Hematopoietic multipotent progenitor cell treated with erythropoietin and hydrocortisone succinate and interleukin-3 and kit ligand, for 15 days (in vitro differentiated cells): ENCODE measurements at regions not wholly inside any gene's neighbourhood (a gene's known extent, or its start where the extent isn't known, plus 50 kb on each side); places are given as distances from the start of the nearest gene placed in this dataset.
A peak's percentile ranks its signal among the peaks of the same experiment; 100 is the strongest.

Experiments
- DNase-seq: peaks from one replicate; pipeline ENCODE4 v3.0.0-alpha.2; 2015; ENCODE audit warnings: low spot score

DNA sequence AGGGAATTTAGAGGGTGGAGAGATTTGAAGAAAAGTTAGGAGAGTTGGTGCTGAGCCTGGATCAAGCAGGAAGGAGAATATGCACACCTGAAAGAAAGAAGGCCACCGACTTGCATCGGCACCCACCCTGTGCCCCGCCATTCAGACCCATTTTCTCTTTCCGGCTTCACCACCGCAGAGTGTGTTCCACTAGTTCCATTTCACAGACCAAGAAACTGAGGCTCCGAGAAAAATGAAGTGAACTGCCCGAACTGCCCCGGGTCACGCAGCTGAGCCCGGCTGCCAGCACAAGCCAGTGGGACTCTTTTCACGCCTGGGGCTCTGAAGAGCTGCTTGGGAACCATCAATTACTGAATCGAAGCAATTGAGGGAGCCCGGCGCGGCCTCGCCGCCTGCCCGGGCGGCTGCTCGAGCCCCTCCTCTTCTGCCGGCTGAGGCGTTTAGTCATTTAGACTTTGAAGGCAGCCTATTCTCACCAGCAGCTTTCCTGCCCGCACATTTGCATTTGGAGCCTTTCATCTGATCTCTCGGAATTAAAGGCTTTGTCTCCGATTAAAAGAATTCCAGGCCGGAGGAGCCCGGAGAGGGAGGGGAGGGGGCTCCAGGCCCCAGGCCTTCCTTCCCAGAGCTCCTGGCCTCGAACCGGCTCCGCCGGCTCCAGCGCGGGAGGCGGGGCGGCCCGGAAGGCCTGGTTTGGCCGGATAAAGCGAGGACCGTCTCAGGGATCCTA is 140.2 kb upstream of the PJA1 start:
- DNase-seq: no peak

DNA sequence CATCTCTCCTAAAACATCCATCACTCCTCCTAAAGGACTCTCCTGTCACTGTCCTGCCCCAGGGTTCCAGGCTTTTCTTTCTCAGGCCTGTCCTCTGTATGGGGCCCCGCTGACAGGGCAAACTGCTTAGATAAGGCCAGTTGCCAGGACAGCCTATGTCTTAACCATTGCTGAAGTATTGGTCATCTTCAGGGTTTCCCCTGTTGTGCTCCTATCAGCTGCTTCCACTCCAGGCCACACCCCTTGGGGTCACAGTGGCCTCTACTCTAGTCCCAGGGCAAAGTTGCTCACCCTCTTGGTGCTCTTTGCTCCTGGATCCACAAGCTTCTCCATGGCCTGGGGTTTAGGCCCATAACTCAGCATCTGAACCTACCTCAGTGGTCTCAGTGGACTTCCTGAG is 138.0 kb upstream of the PJA1 start:
- DNase-seq: no peak

DNA sequence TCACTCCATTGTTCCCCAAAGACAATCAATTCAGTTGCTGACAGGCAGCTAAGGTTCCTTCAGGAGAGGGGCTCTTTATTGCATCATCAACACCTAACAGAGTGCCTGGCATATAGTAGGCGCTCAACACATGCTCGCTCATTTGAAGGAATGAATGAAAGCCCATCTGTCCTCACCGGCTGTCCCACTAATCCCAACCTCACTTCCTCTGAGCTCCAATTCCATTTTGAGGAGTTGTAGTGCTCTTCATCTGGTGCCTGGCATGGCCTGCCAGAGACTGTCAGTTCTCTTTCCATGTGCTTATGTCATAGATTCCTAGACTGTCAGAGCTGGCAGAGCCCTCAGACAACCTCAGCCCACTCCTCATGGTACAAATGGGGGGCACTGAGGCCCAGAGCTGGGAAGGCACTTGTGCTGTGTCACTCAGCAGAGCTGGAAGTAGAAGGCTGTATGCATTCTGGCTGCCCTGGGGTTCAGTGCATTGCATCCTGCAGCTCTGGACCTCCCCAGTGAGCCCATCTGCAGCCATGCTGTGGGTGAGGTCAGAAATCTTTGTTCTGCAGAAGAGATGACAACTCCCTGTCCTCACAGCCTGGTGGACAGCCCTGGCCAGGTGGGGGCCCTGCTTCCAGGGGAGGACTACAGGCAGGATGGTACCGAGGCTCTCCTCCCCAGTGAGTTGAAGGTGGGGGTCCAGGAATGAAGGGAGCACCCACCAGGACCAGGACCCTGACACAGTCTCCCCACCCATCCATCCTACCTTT is 134.9 kb upstream of the PJA1 start:
- DNase-seq: no peak

DNA sequence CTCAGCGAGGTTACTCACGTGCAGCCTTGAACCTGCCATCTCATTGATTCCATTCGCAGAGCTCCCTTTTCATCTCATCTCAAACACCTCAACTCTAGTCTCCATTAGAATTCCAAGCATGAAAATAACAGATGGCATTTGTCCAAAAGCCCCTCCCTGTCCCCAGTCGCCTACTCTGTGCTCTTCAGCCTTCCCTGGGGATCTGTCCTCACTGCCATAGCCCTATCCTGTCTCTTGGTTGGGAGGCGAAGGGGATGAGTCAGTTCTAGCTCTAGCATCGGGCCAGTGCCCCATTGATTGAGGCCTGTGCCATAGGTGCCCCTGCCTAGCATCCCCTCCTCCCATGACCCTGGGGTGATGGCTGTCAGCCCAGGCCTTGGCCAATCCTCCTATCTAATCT is 134.0 kb upstream of the PJA1 start:
- no peak for DNase-seq

DNA sequence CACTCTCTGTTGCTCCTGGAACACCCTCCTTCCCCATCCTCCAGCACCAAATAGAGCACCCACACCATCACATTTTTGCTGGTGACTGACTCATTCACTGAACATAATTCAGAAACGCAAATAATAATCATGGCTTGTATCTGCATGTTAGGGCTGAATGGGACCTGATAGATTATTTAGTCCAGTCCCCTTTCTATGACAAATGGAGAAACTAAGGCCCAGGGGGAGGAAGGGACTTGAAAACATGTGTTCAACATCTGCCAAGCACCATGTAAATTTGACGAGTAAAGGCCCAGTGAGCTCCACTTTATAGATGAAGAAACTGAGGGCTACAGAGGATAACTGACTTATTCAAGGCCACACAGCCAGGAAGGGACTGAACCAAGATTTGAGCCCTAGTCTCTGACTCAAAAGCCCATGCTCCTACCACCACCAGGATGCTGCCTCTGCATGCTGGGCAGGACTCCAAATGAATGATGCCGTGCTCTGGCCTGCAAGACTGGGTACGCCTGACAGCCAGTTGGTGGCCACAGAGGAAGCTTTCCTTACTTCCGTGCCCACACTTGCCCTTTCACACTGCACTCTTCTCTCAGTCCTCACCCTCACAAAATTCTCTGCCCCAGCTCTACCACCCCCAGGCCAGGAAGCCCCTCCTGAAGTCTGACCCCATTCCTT is 133.3 kb upstream of the PJA1 start:
- no peak for DNase-seq

DNA sequence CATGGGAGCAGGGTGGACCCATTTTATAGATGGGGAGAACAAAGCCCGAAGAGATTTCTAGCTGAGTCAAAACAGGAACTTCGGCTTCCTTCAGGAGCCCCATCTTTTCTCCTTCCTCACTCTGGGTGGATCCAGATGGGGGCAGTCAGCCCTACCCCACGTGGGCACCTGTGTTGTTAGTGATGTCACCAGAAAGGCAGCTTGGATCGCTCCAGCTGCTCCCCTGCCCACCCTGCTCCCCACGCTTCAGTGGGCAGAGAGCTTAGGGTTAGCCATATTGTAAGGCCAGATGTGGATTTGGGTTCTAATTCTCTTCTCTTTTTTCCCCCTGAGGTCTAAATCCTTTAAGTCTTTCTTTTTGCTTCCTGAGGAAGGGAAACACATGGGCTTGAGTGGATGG is 132.3 kb upstream of the PJA1 start:
- no peak for DNase-seq

DNA sequence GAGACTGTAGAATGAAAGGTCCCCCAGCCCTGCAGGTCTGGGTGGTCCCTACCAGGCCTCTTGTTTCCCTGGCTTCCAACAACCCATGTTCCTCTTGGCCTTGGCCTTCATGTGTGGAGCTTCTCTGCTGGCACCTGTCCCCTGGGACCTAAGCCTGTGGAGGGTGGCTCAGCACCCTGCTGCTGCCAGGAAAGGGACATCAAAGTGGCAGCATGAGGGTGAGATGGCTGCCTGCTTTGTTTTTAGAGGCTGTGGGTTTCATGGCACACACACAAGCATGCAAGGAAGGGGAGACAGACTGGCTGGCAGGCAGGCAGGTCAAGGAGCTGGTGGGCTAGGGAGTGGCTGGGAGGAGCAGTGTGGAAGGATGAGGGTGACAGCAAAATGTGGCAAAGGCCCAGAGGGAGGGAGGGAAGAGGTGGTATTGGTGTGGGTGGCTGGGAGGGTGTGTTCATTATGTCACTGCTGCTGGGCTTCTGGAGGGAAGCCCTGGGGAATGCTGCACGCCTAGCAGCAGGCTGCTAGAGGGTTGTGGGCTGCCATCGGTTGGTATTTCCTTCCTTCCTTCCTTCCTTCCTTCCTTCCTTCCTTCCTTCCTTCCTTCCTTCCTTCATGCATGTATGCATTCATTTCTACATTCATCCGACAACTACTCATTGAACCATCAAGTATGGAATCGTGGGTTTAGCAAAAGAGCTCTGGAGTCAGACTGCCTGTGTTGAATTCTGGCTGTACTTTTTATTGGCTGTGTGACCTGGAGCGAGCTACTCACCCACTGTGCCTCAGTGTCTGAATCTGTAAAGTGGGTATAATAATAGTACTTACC is 128.7 kb upstream of the PJA1 start:
- DNase-seq: no peak

DNA sequence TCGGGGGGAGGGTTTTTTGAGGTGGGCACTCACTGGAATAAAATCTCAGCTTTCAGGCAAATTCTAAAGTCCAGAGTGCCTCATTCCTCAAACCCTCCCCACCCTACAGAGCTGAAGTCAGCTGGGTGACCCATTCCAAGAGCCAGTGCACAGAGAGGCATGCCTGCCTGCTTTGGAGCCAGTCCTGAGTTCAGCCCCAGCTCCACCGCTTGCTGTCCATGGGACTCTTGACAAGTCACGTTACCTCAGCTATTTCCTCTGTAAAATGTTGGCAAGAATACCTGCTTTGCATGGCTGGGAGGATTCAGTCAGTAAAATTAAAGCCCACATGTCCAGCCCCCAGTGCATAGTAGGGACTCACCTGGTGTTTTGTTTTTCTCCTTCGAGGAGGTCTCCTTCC is 125.9 kb upstream of the PJA1 start:
- no peak for DNase-seq

DNA sequence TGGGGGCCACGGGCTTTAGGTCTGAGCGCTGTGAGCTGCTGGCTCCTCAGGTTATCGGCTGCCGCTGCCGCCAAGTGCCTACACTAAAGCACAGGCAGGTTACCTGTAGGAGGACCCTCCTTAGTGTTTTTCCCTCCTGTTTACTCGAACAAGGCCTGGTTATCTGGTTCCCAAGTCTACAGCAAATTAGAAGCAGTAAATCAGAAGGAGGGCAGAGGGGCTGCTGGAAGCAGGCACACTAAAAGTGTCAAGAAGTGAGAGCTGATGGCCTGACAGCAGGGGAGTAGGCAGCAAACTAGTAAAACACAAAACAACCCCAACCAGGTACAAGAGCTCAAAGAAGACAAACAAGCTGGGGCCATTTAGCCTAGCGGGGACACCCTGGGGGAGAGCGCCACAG is 125.0 kb upstream of the PJA1 start:
- DNase-seq: no peak

DNA sequence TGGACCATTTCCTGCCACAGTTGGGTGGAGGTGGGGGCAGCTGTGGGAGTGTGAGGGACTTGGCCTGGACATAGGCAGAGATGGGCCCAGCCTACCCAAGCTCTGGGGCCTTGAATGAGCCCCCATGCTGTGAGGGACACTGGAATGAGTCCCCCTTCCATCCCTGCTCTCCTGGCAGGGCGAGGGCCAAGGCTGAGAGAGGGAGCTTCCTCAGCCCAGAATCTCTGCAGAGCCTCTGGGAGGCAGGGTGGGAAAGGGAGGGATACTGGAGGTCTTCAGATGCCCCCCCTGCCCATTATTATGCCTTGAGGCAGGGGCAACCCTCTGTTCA is 124.5 kb upstream of the PJA1 start:
- DNase-seq: no peak

DNA sequence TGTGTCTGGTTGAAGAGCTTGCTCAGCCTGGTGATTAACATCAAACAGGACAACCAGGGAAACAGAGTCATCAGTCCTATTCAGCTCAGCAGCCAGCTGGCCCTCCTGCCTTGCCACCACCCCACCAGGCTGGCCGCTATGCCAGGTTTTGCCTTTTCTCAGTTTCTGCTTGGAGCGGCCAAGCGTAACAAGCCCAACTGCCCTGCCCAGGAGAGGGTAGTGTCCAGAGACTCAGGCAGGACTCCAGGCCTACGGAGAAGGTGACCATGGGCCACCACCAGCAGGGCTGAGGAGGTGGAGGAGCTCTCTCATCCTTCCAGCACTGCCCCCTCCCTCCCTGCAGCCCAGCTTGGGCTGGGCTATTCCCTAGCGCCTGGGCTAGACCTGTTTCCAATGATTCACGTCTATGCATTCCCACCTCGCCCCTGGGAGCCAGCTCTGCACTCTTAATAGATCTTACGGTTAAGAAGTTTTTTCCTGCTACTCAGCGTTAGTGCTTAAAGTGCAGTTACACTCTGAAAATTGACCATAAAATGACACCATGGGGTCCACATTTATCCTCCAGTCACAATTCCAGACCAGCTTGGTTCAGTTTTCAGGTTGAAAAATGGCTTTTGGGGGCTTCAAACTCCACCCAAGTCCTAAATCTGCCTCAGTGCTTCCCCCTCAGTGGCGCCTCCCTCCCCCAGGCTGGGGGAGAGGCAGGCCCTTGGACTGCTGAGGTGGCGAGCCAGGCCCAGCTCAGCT is 124.0 kb upstream of the PJA1 start:
- DNase-seq: no peak

DNA sequence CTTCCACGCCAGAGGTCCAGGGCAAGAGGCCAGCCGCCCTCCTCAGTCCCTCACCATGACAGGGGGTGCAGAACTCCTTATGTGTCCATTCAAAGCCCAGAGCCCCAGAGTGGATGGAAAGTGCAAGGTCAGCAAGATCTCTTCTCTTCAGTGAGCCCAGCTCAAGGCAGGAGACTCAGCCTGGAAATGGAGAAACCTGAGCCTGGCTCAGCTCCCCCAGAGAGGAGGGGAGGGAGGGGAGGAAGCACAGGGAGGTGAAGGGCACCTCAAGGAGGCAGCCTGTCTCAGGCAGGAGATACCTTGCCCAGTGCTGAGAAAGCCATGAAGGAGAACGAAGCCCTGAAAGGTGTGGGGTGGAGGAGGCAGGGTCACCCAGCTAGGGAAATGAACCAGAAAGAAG is 121.8 kb upstream of the PJA1 start:
- DNase-seq: no peak

DNA sequence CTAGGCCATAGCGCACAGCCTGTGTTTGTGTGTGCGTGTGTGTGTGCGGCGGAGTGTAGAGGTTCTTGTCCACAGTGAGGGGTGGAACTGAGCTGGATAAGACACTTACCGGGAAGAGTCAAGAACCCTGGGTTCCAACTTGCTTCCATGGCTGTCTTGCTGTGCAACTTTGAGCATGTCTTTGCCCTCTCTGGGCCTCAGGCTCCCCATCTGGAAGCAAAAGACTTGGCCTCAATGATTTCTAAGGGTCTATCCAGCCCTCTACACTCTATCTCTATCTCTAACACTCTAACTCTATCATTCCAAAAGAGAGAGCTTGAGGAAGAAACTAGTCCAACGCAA is 121.3 kb upstream of the PJA1 start:
- no peak for DNase-seq

DNA sequence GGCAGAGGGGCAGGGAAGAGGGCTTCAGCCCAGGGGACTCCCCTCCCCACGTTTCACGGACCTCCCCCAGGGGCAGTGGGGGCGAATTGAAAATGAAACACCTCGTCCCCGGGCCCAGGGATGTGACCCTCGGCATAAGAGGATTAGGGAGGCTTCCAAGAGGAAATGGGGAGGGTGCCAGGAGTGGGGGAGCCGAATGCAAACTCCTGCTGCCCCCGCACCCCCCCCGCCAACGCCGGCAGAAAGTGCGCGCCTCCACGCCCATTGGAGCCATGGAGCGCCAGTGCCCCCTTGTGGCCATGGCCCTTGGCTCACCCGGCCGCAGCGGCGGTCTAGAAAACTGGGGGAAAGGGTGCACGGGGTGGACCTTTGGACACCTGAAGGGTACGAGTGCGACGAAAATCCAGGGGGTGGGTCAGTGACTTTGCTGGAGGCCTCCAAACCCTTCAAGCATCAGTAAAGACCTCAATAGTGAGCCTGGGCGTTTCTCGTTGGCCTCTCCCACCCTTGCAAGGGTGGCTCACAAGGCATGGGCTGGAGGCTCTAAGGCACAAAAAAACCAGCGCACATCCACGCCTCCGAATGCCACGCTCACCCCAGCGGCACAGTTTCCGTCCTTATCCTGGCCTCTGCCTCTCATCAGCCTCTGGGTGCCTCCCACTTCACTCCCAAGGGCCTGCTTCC is 120.8 kb upstream of the PJA1 start:
- peak; percentile 49 for DNase-seq

DNA sequence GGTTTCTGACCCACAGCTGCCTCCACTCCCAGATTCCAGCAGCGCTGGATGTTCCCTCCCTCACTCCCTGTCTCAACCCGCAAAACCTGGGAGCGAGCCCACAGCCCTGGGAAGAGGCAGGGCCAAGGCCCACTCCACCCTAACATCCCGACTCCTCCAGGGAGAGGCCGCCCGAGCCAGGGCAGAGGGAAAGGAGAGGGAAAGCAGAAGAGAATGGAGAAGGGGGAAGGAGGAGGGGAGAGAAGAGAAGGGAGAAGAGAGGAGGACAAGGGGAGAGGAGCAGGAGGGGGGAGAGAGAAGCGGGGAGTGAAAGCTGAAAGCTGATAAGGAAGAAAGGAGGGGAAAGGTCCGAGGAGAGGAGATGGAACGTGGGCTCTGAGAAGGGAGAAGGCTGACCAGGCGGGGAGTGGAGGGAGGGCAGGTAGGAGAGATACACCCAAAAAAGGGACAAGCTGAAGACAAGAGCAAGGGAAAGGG is 120.2 kb upstream of the PJA1 start:
- DNase-seq: no peak

DNA sequence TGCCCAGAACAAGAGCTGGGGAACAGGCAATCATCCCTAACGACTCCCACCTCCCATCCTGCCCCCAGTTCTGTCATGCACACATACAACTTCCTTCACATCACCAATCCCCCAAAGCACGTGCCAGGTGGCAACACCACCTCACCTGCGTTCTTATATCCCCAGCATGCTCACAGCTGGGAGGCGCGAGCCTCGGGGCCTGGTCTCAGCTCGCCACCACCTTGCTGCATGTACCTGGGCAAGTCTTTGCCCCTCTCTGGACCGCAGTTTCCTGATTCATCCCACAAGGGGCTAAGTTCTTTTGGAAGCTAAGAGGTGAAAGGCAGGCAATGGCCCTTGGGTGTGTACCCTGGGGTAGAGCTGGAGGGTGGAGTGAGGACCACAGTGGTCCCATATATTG is 119.2 kb upstream of the PJA1 start:
- no peak for DNase-seq

DNA sequence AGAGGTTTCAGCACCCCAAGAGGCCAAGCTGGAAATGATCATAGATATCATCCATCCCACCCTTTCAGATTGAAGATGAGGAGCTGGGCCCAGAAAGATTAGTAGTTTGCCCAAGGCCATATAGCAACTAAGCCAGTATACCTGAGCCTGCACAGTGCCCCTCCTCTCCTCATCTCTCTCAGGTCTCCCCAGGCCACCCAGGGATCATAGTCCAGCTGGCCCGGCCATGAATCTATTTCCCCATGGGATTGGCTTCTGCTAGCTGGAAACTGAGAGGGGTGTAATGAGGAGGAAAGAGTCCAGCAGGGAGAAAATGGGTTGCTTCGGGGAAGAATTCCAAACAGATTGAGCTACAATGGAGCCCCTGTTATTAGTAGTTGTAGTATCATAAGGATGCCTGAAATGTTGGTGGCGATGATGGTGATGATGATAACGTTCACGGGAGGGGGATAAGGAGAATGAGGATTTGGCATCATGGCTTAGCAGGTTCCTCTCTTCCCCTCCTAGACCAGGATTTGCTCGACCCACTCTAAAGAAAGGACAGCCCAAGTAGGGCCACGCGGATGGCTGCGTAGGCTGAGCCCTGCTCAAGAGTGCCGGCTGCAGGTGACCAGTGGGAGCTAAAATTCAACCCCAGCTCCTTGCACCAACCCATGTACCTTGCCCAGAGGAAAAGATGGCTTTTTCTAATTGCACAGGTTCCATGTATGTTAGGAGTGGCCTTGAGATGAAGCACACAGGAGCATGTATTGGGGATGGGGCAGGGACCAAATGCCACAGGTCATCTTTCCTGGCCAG is 117.8 kb upstream of the PJA1 start:
- DNase-seq: no peak

DNA sequence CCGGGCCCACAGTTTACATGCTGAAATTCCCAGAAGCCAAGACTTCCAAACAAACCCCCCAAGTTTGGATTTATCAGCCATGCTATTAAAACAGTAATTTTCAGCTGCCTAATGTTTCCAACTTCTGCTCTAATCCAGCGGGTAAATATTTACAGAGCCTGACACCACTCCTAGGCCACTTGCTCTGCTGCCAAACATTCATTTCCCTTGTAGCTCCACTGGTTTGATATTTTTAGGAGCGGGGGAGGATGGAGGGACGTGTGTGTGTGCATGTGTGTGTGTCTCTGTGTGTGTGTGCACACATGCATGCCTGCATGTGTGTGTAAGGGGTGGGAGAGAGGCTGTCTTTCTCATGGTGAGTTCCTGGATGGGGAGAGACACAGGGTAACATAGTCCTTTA is 115.7 kb upstream of the PJA1 start:
- DNase-seq: no peak

DNA sequence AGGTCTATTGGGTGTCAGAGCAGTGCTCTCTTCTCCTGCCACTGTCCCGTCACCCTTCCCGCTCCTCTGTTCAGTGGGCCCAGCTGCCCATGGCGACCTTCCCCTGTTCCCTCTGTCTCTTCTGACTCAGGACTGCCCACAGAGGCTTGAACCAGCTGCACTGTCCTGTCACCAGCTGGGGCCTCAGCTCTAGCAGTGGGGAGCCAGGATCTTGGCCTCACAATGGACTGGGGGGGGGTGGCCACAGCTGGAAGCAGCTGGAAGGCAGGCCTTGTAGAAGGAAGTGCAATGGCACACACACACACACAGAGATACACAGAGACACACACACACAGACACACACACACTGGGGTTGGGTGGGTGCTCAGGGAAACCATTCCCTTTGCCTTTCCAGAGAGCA is 114.0 kb upstream of the PJA1 start:
- DNase-seq: no peak

DNA sequence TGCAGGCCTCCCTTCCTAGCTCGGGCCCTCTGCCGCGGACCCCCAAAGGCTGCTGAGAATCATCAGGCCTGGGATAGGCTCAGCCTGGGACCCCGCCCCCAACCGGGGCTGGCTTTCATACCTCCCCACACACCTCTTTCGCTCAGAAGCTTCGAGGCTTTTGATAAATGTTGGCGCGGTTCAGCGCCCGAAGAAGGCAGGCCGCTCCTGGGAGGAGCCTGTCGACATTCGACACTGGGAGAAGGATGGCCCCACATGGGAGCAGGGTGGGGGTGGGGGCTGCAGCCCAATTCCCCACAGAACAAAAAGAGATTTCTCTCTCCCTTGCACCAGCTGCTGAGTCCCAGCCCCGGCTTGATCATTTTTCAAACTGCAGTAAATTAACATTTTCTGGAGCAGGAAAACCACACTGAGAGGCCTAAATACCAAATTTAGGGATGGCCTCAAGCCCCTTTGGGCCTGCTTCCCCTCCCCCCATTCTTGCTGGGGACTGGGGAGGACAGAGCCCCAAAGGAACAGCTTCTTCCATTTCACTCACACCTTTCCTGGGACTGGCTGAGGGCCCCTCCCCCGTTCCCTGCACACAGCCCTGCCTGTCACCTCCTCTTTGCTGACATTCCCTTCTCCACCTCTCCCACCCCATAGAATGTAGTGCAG is 112.9 kb upstream of the PJA1 start:
- no peak for DNase-seq
